ENCODE measurements at regions not wholly inside any gene's neighbourhood (a gene's known extent, or its start where the extent isn't known, plus 50 kb on each side); places are given as distances from the start of the nearest gene placed in this dataset.

- no peak for TF ChIP-seq CTCF (IDR thresholded peaks at IDR 0.05)
Measured at GRCh38 chr13:85724546-85725432, 74.4 kb downstream of the SLITRK6 start.

GRCh38 chr13:85719749-85720148, 79.5 kb downstream of the SLITRK6 start:
- no peak for TF ChIP-seq CTCF (IDR thresholded peaks at IDR 0.05)

GRCh38 chr13:85717921-85718320, 81.3 kb downstream of the SLITRK6 start:
- TF ChIP-seq CTCF (IDR thresholded peaks at IDR 0.05): no peak

- TF ChIP-seq CTCF (IDR thresholded peaks at IDR 0.05): no peak
Measured at GRCh38 chr13:85710545-85710944, 88.7 kb downstream of the SLITRK6 start.

- no peak for TF ChIP-seq CTCF (IDR thresholded peaks at IDR 0.05)
Measured at GRCh38 chr13:85709721-85710120, 89.5 kb downstream of the SLITRK6 start.

GRCh38 chr13:85709072-85709471, 90.1 kb downstream of the SLITRK6 start:
- TF ChIP-seq CTCF (IDR thresholded peaks at IDR 0.05): no peak

- no peak for TF ChIP-seq CTCF (IDR thresholded peaks at IDR 0.05)
Measured at GRCh38 chr13:85700906-85701305, 98.3 kb downstream of the SLITRK6 start.

Measured in LNCAP (cell line).